ENCODE measurements at regions not wholly inside any gene's neighbourhood (a gene's known extent, or its start where the extent isn't known, plus 50 kb on each side); places are given as distances from the start of the nearest gene placed in this dataset.

DNA sequence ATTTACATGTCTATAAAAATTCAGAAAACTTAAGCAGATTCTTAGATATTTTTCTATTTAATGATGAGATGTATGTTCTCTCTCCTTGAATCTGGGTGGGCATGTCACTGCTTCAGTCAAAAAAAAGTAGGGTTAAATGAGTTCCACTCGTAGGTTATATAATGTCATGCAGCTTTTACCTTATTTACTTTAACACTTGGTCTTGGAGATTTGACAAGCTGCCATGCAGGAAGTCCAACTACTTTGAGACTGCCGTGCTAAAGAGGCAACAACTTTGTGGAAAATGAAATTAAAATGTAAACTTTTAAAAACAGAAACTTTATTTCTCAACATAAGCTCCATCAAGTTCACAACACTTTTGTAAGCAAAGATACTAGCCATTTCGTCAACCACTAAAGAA lies 1336.0 kb upstream of the CDH8 start:
- no peak for TF ChIP-seq CTCF (IDR thresholded peaks at IDR 0.05)
- TF ChIP-seq POLR2A (IDR thresholded peaks at IDR 0.05), result no peak
- no peak for TF ChIP-seq POLR2AphosphoS5 (IDR thresholded peaks at IDR 0.05)
- no peak for TF ChIP-seq EP300 (IDR thresholded peaks at IDR 0.05)

Data from stomach (tissue), 4 donors.